Stimulated activated naive CD8-positive, alpha-beta T cell treated with anti-CD3 and anti-CD28 coated beads, Interleukin-15, Interleukin-2, amounts not matched to agents 100 ng/mL and 50 ng/mL, for 24 hours (primary cell): ENCODE measurements at regions not wholly inside any gene's neighbourhood (a gene's known extent, or its start where the extent isn't known, plus 50 kb on each side); places are given as distances from the start of the nearest gene placed in this dataset.
A peak's percentile ranks its signal among the peaks of the same experiment; 100 is the strongest.

Experiments used
- H3K27ac Mint-ChIP-seq: one replicate; pipeline ENCODE4 v1.8.0; 2021; ENCODE audit warnings: mild to moderate bottlenecking, mixed read lengths
- H3K27me3 Mint-ChIP-seq: one replicate; pipeline ENCODE4 v1.8.0; 2021; ENCODE audit warnings: mixed read lengths
- H3K36me3 Mint-ChIP-seq: one replicate; pipeline ENCODE4 v1.8.0; 2021; ENCODE audit warnings: low read depth, mixed read lengths
- H3K4me1 Mint-ChIP-seq: one replicate; pipeline ENCODE4 v1.8.0; 2021; ENCODE audit warnings: low read depth, mixed read lengths
- H3K4me3 Mint-ChIP-seq: one replicate; pipeline ENCODE4 v1.8.0; 2021; ENCODE audit warnings: mild to moderate bottlenecking, mixed read lengths
- H3K9me3 Mint-ChIP-seq: one replicate; pipeline ENCODE4 v1.8.0; 2021; ENCODE audit warnings: mixed read lengths

- peaks cover 40% of the 10 kb centered on the region for H3K4me1 Mint-ChIP-seq
- H3K4me3 Mint-ChIP-seq = no peak overlapping the region
- H3K36me3 Mint-ChIP-seq = no peaks in the 10 kb centered on the region
- H3K27ac Mint-ChIP-seq = no peak overlapping the region
- no peaks in the 10 kb centered on the region for H3K9me3 Mint-ChIP-seq
- H3K27me3 Mint-ChIP-seq = peaks cover 6% of the 10 kb centered on the region
Observed at GRCh38 chr20:17856024-17856564, 112.5 kb downstream of the SNX5 start.

GRCh38 chr20:17854307-17854903, 114.2 kb downstream of the SNX5 start:
- peaks cover 5% of the 10 kb centered on the region for H3K27me3 Mint-ChIP-seq
- H3K4me1 Mint-ChIP-seq = peaks cover 26% of the 10 kb centered on the region
- H3K9me3 Mint-ChIP-seq = no peaks in the 10 kb centered on the region
- H3K27ac Mint-ChIP-seq = no peak overlapping the region
- no peaks in the 10 kb centered on the region for H3K36me3 Mint-ChIP-seq
- no peak overlapping the region for H3K4me3 Mint-ChIP-seq

GRCh38 chr20:17852323-17852722, 116.3 kb downstream of the SNX5 start:
- H3K27me3 Mint-ChIP-seq = peaks cover 5% of the 10 kb centered on the region
- no peaks in the 10 kb centered on the region for H3K36me3 Mint-ChIP-seq
- H3K4me1 Mint-ChIP-seq = peaks cover 25% of the 10 kb centered on the region
- H3K27ac Mint-ChIP-seq = no peak overlapping the region
- no peaks in the 10 kb centered on the region for H3K9me3 Mint-ChIP-seq
- H3K4me3 Mint-ChIP-seq = no peak overlapping the region

GRCh38 chr20:17850684-17851026, 117.9 kb downstream of the SNX5 start:
- Mint-ChIP-seq H3K4me3 (no peak overlapping the region), H3K36me3 (no peaks in the 10 kb centered on the region), H3K27me3 (peaks cover 5% of the 10 kb centered on the region), H3K27ac (no peak overlapping the region), H3K9me3 (no peaks in the 10 kb centered on the region), H3K4me1 (peaks cover 30% of the 10 kb centered on the region)

GRCh38 chr20:17849901-17850683, 118.5 kb downstream of the SNX5 start:
- Mint-ChIP-seq H3K4me3 (no peak overlapping the region), H3K9me3 (no peaks in the 10 kb centered on the region), H3K27ac (no peak overlapping the region), H3K36me3 (no peaks in the 10 kb centered on the region), H3K4me1 (peaks cover 30% of the 10 kb centered on the region), H3K27me3 (peaks cover 5% of the 10 kb centered on the region)

GRCh38 chr20:17849138-17849900, 119.3 kb downstream of the SNX5 start:
- no peak overlapping the region for H3K27ac Mint-ChIP-seq
- H3K4me3 Mint-ChIP-seq = no peak overlapping the region
- no peaks in the 10 kb centered on the region for H3K36me3 Mint-ChIP-seq
- no peaks in the 10 kb centered on the region for H3K9me3 Mint-ChIP-seq
- peaks cover 37% of the 10 kb centered on the region for H3K4me1 Mint-ChIP-seq
- peaks cover 5% of the 10 kb centered on the region for H3K27me3 Mint-ChIP-seq

GRCh38 chr20:17848249-17849048, 120.1 kb downstream of the SNX5 start:
- Mint-ChIP-seq H3K4me3 (no peak overlapping the region), H3K9me3 (no peaks in the 10 kb centered on the region), H3K27ac (no peak overlapping the region), H3K27me3 (no peaks in the 10 kb centered on the region), H3K36me3 (no peaks in the 10 kb centered on the region), H3K4me1 (peaks cover 46% of the 10 kb centered on the region)

GRCh38 chr20:17845701-17846475, 122.7 kb downstream of the SNX5 start:
- no peaks in the 10 kb centered on the region for H3K9me3 Mint-ChIP-seq
- H3K4me1 Mint-ChIP-seq = peaks cover 47% of the 10 kb centered on the region
- no peaks in the 10 kb centered on the region for H3K27me3 Mint-ChIP-seq
- no peak overlapping the region for H3K4me3 Mint-ChIP-seq
- peak overlapping the region; percentile 40 for H3K27ac Mint-ChIP-seq
- no peaks in the 10 kb centered on the region for H3K36me3 Mint-ChIP-seq

GRCh38 chr20:17844549-17845298, 123.9 kb downstream of the SNX5 start:
- Mint-ChIP-seq H3K9me3 (no peaks in the 10 kb centered on the region), H3K36me3 (no peaks in the 10 kb centered on the region), H3K4me3 (no peak overlapping the region), H3K27me3 (no peaks in the 10 kb centered on the region), H3K27ac (no peak overlapping the region), H3K4me1 (peaks cover 47% of the 10 kb centered on the region)

GRCh38 chr20:17844133-17844429, 124.5 kb downstream of the SNX5 start:
- Mint-ChIP-seq H3K4me3 (no peak overlapping the region), H3K9me3 (no peaks in the 10 kb centered on the region), H3K4me1 (peaks cover 47% of the 10 kb centered on the region), H3K36me3 (no peaks in the 10 kb centered on the region), H3K27ac (no peak overlapping the region), H3K27me3 (no peaks in the 10 kb centered on the region)

GRCh38 chr20:17843246-17844132, 125.1 kb downstream of the SNX5 start:
- Mint-ChIP-seq H3K4me1 (peaks cover 43% of the 10 kb centered on the region), H3K4me3 (no peak overlapping the region), H3K27me3 (no peaks in the 10 kb centered on the region), H3K36me3 (no peaks in the 10 kb centered on the region), H3K9me3 (no peaks in the 10 kb centered on the region), H3K27ac (peak overlapping the region; percentile 16)

- H3K4me1 Mint-ChIP-seq = peaks cover 28% of the 10 kb centered on the region
- H3K27me3 Mint-ChIP-seq = no peaks in the 10 kb centered on the region
- H3K9me3 Mint-ChIP-seq = no peaks in the 10 kb centered on the region
- no peaks in the 10 kb centered on the region for H3K36me3 Mint-ChIP-seq
- H3K4me3 Mint-ChIP-seq = no peak overlapping the region
- H3K27ac Mint-ChIP-seq = no peak overlapping the region
Observed at GRCh38 chr20:17841751-17842215, 126.8 kb downstream of the SNX5 start.

- no peaks in the 10 kb centered on the region for H3K9me3 Mint-ChIP-seq
- H3K27me3 Mint-ChIP-seq = no peaks in the 10 kb centered on the region
- peaks cover 17% of the 10 kb centered on the region for H3K4me1 Mint-ChIP-seq
- H3K36me3 Mint-ChIP-seq = no peaks in the 10 kb centered on the region
- H3K27ac Mint-ChIP-seq = no peak overlapping the region
- no peak overlapping the region for H3K4me3 Mint-ChIP-seq
Observed at GRCh38 chr20:17840423-17840822, 128.2 kb downstream of the SNX5 start.
